Kidney (tissue), 13 donors: ENCODE measurements at regions not wholly inside any gene's neighbourhood (a gene's known extent, or its start where the extent isn't known, plus 50 kb on each side); places are given as distances from the start of the nearest gene placed in this dataset.

Experiments used
- DNase-seq, 5 donors: peaks; one replicate each; pipeline ENCODE4 v3.0.0-alpha.2; 2013 to 2020
- FAIRE-seq: peaks from 2 replicates; lab custom pipeline; 2012; peaks lifted over from hg19 to GRCh38; lab: Jason Lieb, UNC
- H3K27ac ChIP-seq, 2 donors: one replicate each; pipeline ENCODE4 v1.7.0; 2013; ENCODE audit warnings: low read depth in 2 of 2, low read length in 2 of 2, inconsistent platforms in 1 of 2
- H3K27me3 ChIP-seq: one replicate; pipeline ENCODE4 v1.7.1; 2013; ENCODE audit warnings: low read length, inconsistent platforms; ENCODE audit not compliant: control insufficient read depth, insufficient read depth
- H3K36me3 ChIP-seq, 3 donors: one replicate each; pipeline versions ENCODE4 v1.7.0 to v1.7.1; 2013; ENCODE audit warnings: low read length in 3 of 3, control low read depth in 1 of 3, inconsistent platforms in 1 of 3; ENCODE audit not compliant: insufficient read depth in 3 of 3, control insufficient read depth in 2 of 3
- H3K4me1 ChIP-seq, 3 donors: one replicate each; pipeline versions ENCODE4 v1.7.0 to v1.7.1; 2013; ENCODE audit warnings: low read length in 3 of 3, inconsistent platforms in 1 of 3, low read depth in 1 of 3; ENCODE audit not compliant: control insufficient read depth in 2 of 3, insufficient read depth in 2 of 3
- H3K4me3 ChIP-seq, 3 donors: one replicate each; pipeline versions ENCODE4 v1.7.0 to v1.8.1; 2013; ENCODE audit warnings: low read length in 3 of 3, control low read depth in 1 of 3, inconsistent platforms in 1 of 3
- H3K9ac ChIP-seq, 3 donors: one replicate each; pipeline versions ENCODE4 v1.7.0 to v1.7.1; 2013; ENCODE audit warnings: low read length in 3 of 3, control low read depth in 1 of 3, inconsistent platforms in 1 of 3
- H3K9me3 ChIP-seq, 3 donors: one replicate each; pipeline versions ENCODE4 v1.7.0 to v1.7.1; 2013; ENCODE audit warnings: low read length in 3 of 3, control low read depth in 1 of 3, inconsistent platforms in 1 of 3; ENCODE audit not compliant: control insufficient read depth in 2 of 3, insufficient read depth in 1 of 3
- CTCF ChIP-seq: IDR thresholded peaks from 3 replicates; pipeline ENCODE4 v1.5.1; 2012; ENCODE audit warnings: mild to moderate bottlenecking, moderate library complexity, borderline replicate concordance; ENCODE audit not compliant: insufficient read depth; ENCODE audit errors: extremely low read depth
- intact Hi-C: fragments of 100-400 bp; cut with DNase I; formaldehyde crosslinking; loops from one replicate; pipeline ENCODE4 v1.11.1; 2022
- donor health status: control.
- donor health status: control.
- donor health status: control.
- donor health status: control.
- donor health status: control.
- donor health status: DM: yes; HTN: yes; CAD: no.
- donor health status: Normal renal cell carcinoma (clear cell type).

GRCh38 chr5:133818869-133819600 is 149.4 kb downstream of the C5orf15 start:
- Histone ChIP-seq H3K4me1 (peaks cover 0 to 42% (median 23%) of the 10 kb centered on the region in 3 donors), H3K4me3 (no peak overlapping the region), H3K27me3 (no peaks in the 10 kb centered on the region), H3K9ac (no peak overlapping the region), H3K36me3 (no peaks in the 10 kb centered on the region), H3K27ac (peak overlapping the region; percentile 0 to 9), H3K9me3 (no peaks in the 10 kb centered on the region)
- intact Hi-C loops, result no loop called here
- DNase-seq, result no peak
- no peak for TF ChIP-seq CTCF
- FAIRE-seq, result no peak

- no peak for FAIRE-seq
- intact Hi-C loops, result no loop called here
Measured at GRCh38 chr5:133818031-133818431, 150.4 kb downstream of the C5orf15 start.

GRCh38 chr5:133817456-133817855 is 151.0 kb downstream of the C5orf15 start:
- no peak overlapping the region for H3K9ac ChIP-seq
- FAIRE-seq (no peak), DNase-seq (no peak)
- H3K4me1 ChIP-seq, result peaks cover 0 to 31% (median 20%) of the 10 kb centered on the region in 3 donors
- no peaks in the 10 kb centered on the region for H3K9me3 ChIP-seq
- no peak for TF ChIP-seq CTCF
- no peak overlapping the region for H3K27ac ChIP-seq
- no peaks in the 10 kb centered on the region for H3K27me3 ChIP-seq
- H3K36me3 ChIP-seq, result no peaks in the 10 kb centered on the region
- H3K4me3 ChIP-seq, result no peak overlapping the region
- intact Hi-C loops, result no loop called here

More at GRCh38 chr5:133818031-133818431, 150.4 kb downstream of the C5orf15 start:
- H3K4me3 ChIP-seq, result no peak overlapping the region
- no peak overlapping the region for H3K27ac ChIP-seq
- H3K9me3 ChIP-seq, result no peaks in the 10 kb centered on the region
- H3K36me3 ChIP-seq, result no peaks in the 10 kb centered on the region
- H3K27me3 ChIP-seq, result no peaks in the 10 kb centered on the region
- no peak overlapping the region for H3K9ac ChIP-seq
- no peak for TF ChIP-seq CTCF
- no peak for DNase-seq
- H3K4me1 ChIP-seq, result peaks cover 0 to 37% (median 20%) of the 10 kb centered on the region in 3 donors
